HEK293 (cell line): ENCODE measurements at regions not wholly inside any gene's neighbourhood (a gene's known extent, or its start where the extent isn't known, plus 50 kb on each side); places are given as distances from the start of the nearest gene placed in this dataset.

Experiments
- CTCF ChIA-PET: fragments of 350-600 bp; formaldehyde crosslinking; extraction: SDS; loops from one replicate; lab custom pipeline; 2021; ENCODE audit warnings: antibody characterized with exemption; lab: Yijun Ruan, JAX
- POLR2A ChIA-PET: fragments of 300-600 bp; formaldehyde crosslinking; extraction: SDS; loops from one replicate; lab custom pipeline; 2020; ENCODE audit warnings: antibody characterized with exemption, inconsistent platforms; lab: Yijun Ruan, JAX
- H3K27ac ChIP-seq: fragments of 200-500 bp; sonication (Bioruptor generic); 2 replicates; pipeline ENCODE4 v1.5.1; 2014; ENCODE audit warnings: low read depth, low read length, control low read depth, inconsistent platforms; ENCODE audit errors: extremely low read depth
- H3K36me3 ChIP-seq, 2 experiments: fragments of 200-500 bp in 1 of 2; sonication (Bioruptor generic) in 1 of 2; 1 replicate in 1 of 2; 2 replicates in 1 of 2; pipeline ENCODE4 v1.5.1; 2014 to 2017; ENCODE audit warnings: inconsistent platforms in 2 of 2, low read length in 2 of 2; ENCODE audit not compliant: control insufficient read depth in 2 of 2, insufficient read depth in 1 of 2
- H3K4me1 ChIP-seq: fragments of 200-500 bp; sonication (Bioruptor generic); 2 replicates; pipeline ENCODE4 v1.5.1; 2014; ENCODE audit warnings: mild to moderate bottlenecking, low read length, inconsistent platforms; ENCODE audit not compliant: control insufficient read depth, insufficient read depth
- H3K4me3 ChIP-seq: 2 replicates; pipeline ENCODE4 v1.5.1; 2011; ENCODE audit warnings: low read depth, mild to moderate bottlenecking, control low read depth, low read length, moderate library complexity
- H3K9me3 ChIP-seq: fragments of 200-500 bp; sonication (Bioruptor generic); 2 replicates; pipeline ENCODE4 v1.5.1; 2014; ENCODE audit warnings: low read depth, low read length, inconsistent platforms; ENCODE audit not compliant: control insufficient read depth, insufficient read depth
- ATF2 ChIP-seq: fragments of 450-650 bp; formaldehyde crosslinking; IDR thresholded peaks from 2 replicates; pipeline ENCODE4 v1.5.1; 2016; ENCODE audit warnings: missing biosample characterization, missing genetic modification characterization, low read depth
- CTCF ChIP-seq: fragments of 450-650 bp; formaldehyde crosslinking; IDR thresholded peaks from 2 replicates; pipeline ENCODE4 v1.5.1; 2016; ENCODE audit warnings: missing biosample characterization, missing genetic modification characterization
- MYNN ChIP-seq: fragments of 450-650 bp; formaldehyde crosslinking; IDR thresholded peaks from 2 replicates; pipeline ENCODE4 v1.5.1; 2016; ENCODE audit warnings: missing biosample characterization, missing genetic modification characterization, borderline replicate concordance
- OSR2 ChIP-seq: fragments of 450-650 bp; formaldehyde crosslinking; IDR thresholded peaks from 2 replicates; pipeline ENCODE4 v1.5.1; 2016; ENCODE audit warnings: missing biosample characterization, missing genetic modification characterization
- PATZ1 ChIP-seq: fragments of 450-650 bp; formaldehyde crosslinking; IDR thresholded peaks from 2 replicates; pipeline ENCODE4 v1.5.1; 2016; ENCODE audit warnings: missing biosample characterization, missing genetic modification characterization
- PRDM4 ChIP-seq: fragments of 450-650 bp; formaldehyde crosslinking; IDR thresholded peaks from 2 replicates; pipeline ENCODE4 v1.5.1; 2017; ENCODE audit warnings: missing biosample characterization, missing genetic modification characterization
- SALL2 ChIP-seq: fragments of 450-650 bp; formaldehyde crosslinking; IDR thresholded peaks from 2 replicates; pipeline ENCODE4 v1.5.0; 2017; ENCODE audit warnings: missing biosample characterization, mild to moderate bottlenecking, missing genetic modification characterization, borderline replicate concordance
- SCRT2 ChIP-seq: fragments of 450-650 bp; formaldehyde crosslinking; IDR thresholded peaks from 2 replicates; pipeline ENCODE4 v1.5.1; 2016; ENCODE audit warnings: missing biosample characterization, missing genetic modification characterization
- ZBTB20 ChIP-seq: fragments of 450-650 bp; formaldehyde crosslinking; IDR thresholded peaks from 2 replicates; pipeline ENCODE4 v1.5.1; 2016; ENCODE audit warnings: missing biosample characterization, missing genetic modification characterization
- ZFHX2 ChIP-seq: fragments of 450-650 bp; formaldehyde crosslinking; conservative IDR thresholded peaks from 2 replicates; pipeline ENCODE4 v1.5.1; 2016; ENCODE audit warnings: missing biosample characterization, missing genetic modification characterization
- ZFP41 ChIP-seq: fragments of 450-650 bp; formaldehyde crosslinking; IDR thresholded peaks from 2 replicates; pipeline ENCODE4 v1.5.1; 2016; ENCODE audit warnings: missing biosample characterization, missing genetic modification characterization, borderline replicate concordance
- ZNF146 ChIP-seq: fragments of 450-650 bp; formaldehyde crosslinking; IDR thresholded peaks from 2 replicates; pipeline ENCODE4 v1.5.1; 2016; ENCODE audit warnings: missing biosample characterization, missing genetic modification characterization
- ZNF175 ChIP-seq: fragments of 450-650 bp; formaldehyde crosslinking; IDR thresholded peaks from 2 replicates; pipeline ENCODE4 v1.5.1; 2016; ENCODE audit warnings: missing biosample characterization, missing genetic modification characterization
- ZNF274 ChIP-seq, 2 experiments: fragments of 200-500 bp in 1 of 2; fragments of 450-650 bp in 1 of 2; sonication (Bioruptor generic) in 1 of 2; formaldehyde crosslinking in 1 of 2; IDR thresholded peaks; 2 replicates each; pipeline versions ENCODE4 v1.5.1 to v1.6.1; 2014 to 2016; ENCODE audit warnings: borderline replicate concordance in 1 of 2, inconsistent platforms in 1 of 2, low read length in 1 of 2, missing biosample characterization in 1 of 2, missing genetic modification characterization in 1 of 2
- ZNF292 ChIP-seq: fragments of 450-650 bp; formaldehyde crosslinking; IDR thresholded peaks from 2 replicates; pipeline ENCODE4 v1.5.1; 2016; ENCODE audit warnings: low read depth, missing biosample characterization, missing genetic modification characterization, borderline replicate concordance
- ZNF366 ChIP-seq: fragments of 450-650 bp; formaldehyde crosslinking; conservative IDR thresholded peaks from 2 replicates; pipeline ENCODE4 v1.5.1; 2016; ENCODE audit warnings: missing biosample characterization, missing genetic modification characterization
- ZNF37A ChIP-seq: fragments of 450-650 bp; IDR thresholded peaks from 2 replicates; pipeline ENCODE4 v1.5.1; 2018; ENCODE audit warnings: missing biosample characterization, missing genetic modification characterization
- ZNF404 ChIP-seq: fragments of 450-650 bp; formaldehyde crosslinking; IDR thresholded peaks from 2 replicates; pipeline ENCODE4 v1.5.1; 2017; ENCODE audit warnings: missing biosample characterization, missing genetic modification characterization
- ZNF549 ChIP-seq: fragments of 450-650 bp; IDR thresholded peaks from 2 replicates; pipeline ENCODE4 v1.5.1; 2018; ENCODE audit warnings: missing biosample characterization, missing genetic modification characterization, mild to moderate bottlenecking, inconsistent platforms, moderate library complexity
- ZNF558 ChIP-seq: fragments of 450-650 bp; formaldehyde crosslinking; IDR thresholded peaks from 2 replicates; pipeline ENCODE4 v1.5.1; 2016; ENCODE audit warnings: missing biosample characterization, missing genetic modification characterization
- ZNF830 ChIP-seq: fragments of 450-650 bp; IDR thresholded peaks from 2 replicates; pipeline ENCODE4 v1.5.0; 2018; ENCODE audit warnings: missing biosample characterization, missing genetic modification characterization, low read depth, mild to moderate bottlenecking, moderate library complexity
- ZNF837 ChIP-seq: fragments of 450-650 bp; formaldehyde crosslinking; IDR thresholded peaks from 2 replicates; pipeline ENCODE4 v1.5.1; 2016; ENCODE audit warnings: missing biosample characterization, missing genetic modification characterization
- ZSCAN23 ChIP-seq: fragments of 450-650 bp; formaldehyde crosslinking; IDR thresholded peaks from 2 replicates; pipeline ENCODE4 v1.5.1; 2016; ENCODE audit warnings: missing biosample characterization, missing genetic modification characterization

- Histone ChIP-seq H3K27ac (no peak overlapping the region), H3K36me3 (no peaks in the 10 kb centered on the region), H3K9me3 (no peaks in the 10 kb centered on the region), H3K4me3 (no peak overlapping the region), H3K4me1 (no peaks in the 10 kb centered on the region)
- CTCF ChIA-PET, result no interaction called here
- POLR2A ChIA-PET, result no interaction called here
- TF ChIP-seq ZNF292 (tag by site-specific recombination) (no peak), PATZ1 (no peak), ZFP41 (tag by site-specific recombination) (no peak), ZNF549 (tag by site-specific recombination) (no peak), ZSCAN23 (no peak), PRDM4 (tag by site-specific recombination) (no peak), OSR2 (tag by site-specific recombination) (no peak), CTCF (tag by site-specific recombination) (no peak), ATF2 (no peak), ZFHX2 (no peak), SCRT2 (no peak), ZNF558 (tag by site-specific recombination) (no peak), ZNF37A (tag by site-specific recombination) (no peak), ZNF146 (tag by site-specific recombination) (no peak)
Observed at GRCh38 chr3:106454497-106454896, 585.7 kb upstream of the CBLB start.

GRCh38 chr3:106457281-106458180, 588.7 kb upstream of the CBLB start:
- no peak overlapping the region for H3K4me3 ChIP-seq
- H3K27ac ChIP-seq, result no peak overlapping the region
- H3K4me1 ChIP-seq, result no peaks in the 10 kb centered on the region
- ChIA-PET POLR2A (no interaction called here), CTCF (no interaction called here)
- H3K36me3 ChIP-seq, result no peaks in the 10 kb centered on the region
- no peaks in the 10 kb centered on the region for H3K9me3 ChIP-seq
- TF ChIP-seq ZNF175 (tag by site-specific recombination) (no peak), ZNF837 (tag by site-specific recombination) (no peak), SALL2 (no peak), ZNF404 (tag by site-specific recombination) (no peak), SCRT2 (no peak), MYNN (tag by site-specific recombination) (no peak), ZNF274 (IDR thresholded peaks at IDR 0.05; ENCODE audit: low read length) (no peak), ZNF274 (tag by site-specific recombination; IDR thresholded peaks at IDR 0.05; ENCODE audit: borderline replicate concordance) (no peak), ZNF830 (tag by site-specific recombination) (no peak), ZNF366 (tag by site-specific recombination) (no peak), ZBTB20 (no peak)
